HG02981 (cell line): ENCODE measurements at regions not wholly inside any gene's neighbourhood (a gene's known extent, or its start where the extent isn't known, plus 50 kb on each side); places are given as distances from the start of the nearest gene placed in this dataset.
"Not testable (repeated sequence)": the region's sequence is repeated elsewhere in the genome, so short reads cannot be mapped to it uniquely, and the experiment has no call there.

Experiments
- ATAC-seq: cut with Tn5 transposase; IDR thresholded peaks from one replicate; pipeline ENCODE4 v1.9.1; 2021; ENCODE audit warnings: mild to moderate bottlenecking, moderate library complexity; ENCODE audit not compliant: unreplicated experiment

DNA sequence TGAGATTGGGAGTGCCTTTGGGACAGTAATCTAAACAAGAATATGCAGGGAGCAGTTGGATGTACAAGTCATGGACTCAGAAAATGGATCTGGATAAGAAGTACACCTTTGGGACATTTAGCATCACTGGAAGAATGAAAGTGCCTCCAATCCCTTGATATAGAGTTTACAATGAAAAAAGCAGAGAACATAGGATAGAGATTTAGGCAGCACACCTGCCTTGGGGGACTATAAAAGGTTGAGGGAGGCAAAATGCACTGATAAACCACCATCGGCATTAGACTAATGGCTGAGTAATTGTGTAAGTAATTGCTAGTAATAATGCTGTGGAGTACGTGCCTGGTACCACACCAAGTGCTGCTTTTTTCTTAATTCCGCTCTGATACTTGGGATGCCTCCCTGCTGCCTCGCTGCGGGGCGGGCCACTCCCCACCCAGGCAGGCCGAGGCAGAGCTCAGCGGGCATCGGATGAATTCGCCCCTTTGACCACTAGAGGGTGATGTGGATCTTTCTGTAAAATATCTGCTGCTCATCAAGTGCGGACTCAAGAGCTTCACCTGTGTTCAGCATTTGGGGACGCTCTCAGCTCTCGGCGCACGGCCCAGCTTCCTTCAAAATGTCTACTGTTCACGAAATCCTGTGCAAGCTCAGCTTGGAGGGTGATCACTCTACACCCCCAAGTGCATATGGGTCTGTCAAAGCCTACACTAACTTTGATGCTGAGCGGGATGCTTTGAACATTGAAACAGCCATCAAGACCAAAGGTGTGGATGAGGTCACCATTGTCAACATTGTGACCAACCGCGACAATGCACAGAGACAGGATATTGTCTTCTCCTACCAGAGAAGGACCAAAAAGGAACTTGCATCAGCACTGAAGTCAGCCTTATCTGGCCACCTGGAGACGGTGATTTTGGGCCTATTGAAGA is 99.9 kb downstream of the ANKRD18B start:
- no peak for ATAC-seq

GRCh38 chr9:33628318-33628717 is 104.3 kb downstream of the ANKRD18B start:
- ATAC-seq, result not testable (repeated sequence)

- no peak for ATAC-seq
These were observed 104.9 kb downstream of the ANKRD18B start for GRCh38 chr9:33628865-33629410.

DNA sequence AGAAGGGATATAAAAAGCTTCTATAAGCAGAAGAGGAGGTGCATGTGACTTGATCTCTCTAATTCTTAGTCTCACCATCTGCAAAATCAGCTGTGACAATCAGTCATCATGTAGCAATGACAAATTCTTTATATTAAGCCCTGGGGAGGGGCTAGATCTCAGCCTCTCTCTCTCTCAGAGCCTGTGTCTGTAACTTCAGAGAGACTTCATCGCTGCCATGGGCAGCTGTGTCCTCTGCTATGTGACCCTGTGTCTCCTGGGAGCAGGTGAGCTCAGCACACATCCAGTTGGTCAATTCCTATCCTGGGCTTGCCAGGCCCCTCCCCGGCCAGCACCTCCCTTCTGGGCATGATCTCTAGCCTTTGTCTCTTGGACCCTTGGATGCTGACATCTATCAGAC is 109.6 kb downstream of the ANKRD18B start:
- no peak for ATAC-seq

DNA sequence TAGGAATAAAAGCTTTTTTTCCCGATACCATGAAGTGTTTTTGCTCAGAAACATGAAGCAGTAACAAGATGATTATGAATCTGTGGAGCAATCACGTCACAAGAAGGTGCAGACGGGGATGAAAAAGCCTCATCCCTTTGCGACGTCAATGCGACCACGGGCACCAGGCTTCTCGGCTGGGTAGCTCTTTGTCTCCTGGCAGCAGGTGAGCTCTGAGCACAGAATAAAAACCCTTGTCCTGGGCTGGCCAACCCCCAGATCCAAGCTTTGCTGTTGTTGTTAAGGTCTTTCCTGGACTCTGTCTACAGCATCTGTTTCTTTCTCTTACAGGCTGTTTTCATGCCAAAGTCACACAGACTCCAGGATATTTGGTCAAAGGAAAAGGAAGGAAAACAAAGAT is 113.8 kb downstream of the ANKRD18B start:
- no peak for ATAC-seq

DNA sequence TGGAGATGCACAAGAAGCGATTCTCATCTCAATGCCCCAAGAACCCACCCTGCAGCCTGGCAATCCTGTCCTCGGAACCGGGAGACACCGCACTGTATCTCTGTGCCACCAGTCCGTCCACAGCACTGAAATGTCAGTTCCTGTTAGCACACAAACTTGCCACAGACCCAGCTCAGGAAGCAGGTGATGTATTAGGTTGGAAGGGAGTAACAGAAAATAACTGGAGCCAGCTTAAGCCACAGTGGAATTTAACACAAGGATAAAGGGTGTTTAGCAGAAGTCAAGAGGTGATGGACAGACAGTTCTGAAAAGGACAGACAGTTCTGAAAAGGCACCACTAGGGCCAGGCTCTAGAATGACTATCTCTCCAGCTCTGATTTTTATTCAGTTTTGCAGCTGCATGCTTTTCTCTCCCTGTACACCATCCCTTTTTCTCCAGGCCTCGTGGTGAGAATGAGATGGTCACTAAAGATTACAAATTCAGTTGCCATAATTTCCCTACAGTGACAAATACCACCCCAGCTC is 114.4 kb downstream of the ANKRD18B start:
- ATAC-seq, result no peak

GRCh38 chr9:33645706-33646105 is 121.7 kb downstream of the ANKRD18B start:
- ATAC-seq, result no peak

- ATAC-seq, result no peak
These were observed 125.4 kb downstream of the ANKRD18B start for GRCh38 chr9:33649463-33649862.

DNA sequence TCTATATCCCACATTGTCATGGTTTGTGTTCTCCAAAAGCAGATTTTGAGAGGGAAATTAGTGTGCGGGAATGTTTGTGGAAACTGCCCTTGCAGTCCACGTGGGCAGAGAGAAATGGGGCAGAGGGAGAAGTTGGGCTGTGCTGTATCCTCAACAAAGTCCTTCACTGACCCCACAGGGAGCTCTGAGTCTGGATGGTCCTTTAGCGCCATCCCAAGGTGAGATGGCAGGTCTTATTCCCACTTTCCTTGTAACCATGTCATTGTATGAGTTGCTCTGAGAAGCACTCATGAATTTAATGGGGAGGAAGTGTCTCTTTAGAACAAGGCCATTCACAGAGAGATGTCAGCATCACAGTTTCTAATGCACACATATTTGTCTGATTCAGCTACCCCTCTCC is 127.1 kb downstream of the ANKRD18B start:
- ATAC-seq, result no peak

DNA sequence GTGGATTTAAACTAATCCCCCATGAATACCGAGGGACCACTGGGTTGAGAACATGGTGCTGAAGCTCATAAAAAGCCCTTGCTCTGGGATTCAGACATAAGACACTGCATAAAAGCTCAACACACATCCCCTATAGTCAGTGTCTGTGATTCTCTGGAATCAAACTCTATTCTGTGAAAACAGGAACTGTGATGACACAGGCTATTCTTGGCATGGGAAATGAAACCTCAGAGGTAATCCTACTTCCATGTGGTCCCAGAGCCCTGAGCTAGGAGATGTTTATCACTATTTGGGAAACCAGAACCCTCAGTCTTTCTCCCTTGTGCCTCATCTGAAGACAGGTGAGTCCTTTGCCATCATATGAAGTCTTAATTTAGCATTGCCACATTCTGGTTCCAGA is 135.4 kb upstream of the PRSS3 start:
- ATAC-seq, result no peak

- no peak for ATAC-seq
These were observed 134.6 kb upstream of the PRSS3 start for GRCh38 chr9:33660772-33661171.

DNA sequence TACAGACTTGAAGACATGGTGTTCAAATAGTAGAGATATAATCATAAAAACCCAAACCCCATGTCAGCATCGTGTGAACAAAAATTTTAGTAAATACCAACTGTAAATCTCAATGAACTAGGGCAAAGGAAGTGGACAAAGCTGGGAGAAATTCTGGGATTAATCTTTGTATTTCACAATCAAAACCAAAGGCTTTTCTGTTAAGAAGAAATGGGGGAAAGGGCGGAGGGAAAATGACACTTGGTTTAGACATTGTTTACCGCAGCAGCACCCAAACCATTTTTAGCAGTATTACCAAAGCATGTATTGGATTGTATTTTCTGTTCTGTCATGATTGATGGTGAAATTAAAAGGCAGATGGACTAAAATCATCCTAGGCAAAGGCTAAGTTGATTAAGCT is 134.2 kb upstream of the PRSS3 start:
- ATAC-seq, result no peak

- no peak for ATAC-seq
These were observed 132.5 kb upstream of the PRSS3 start for GRCh38 chr9:33662871-33663270.

DNA sequence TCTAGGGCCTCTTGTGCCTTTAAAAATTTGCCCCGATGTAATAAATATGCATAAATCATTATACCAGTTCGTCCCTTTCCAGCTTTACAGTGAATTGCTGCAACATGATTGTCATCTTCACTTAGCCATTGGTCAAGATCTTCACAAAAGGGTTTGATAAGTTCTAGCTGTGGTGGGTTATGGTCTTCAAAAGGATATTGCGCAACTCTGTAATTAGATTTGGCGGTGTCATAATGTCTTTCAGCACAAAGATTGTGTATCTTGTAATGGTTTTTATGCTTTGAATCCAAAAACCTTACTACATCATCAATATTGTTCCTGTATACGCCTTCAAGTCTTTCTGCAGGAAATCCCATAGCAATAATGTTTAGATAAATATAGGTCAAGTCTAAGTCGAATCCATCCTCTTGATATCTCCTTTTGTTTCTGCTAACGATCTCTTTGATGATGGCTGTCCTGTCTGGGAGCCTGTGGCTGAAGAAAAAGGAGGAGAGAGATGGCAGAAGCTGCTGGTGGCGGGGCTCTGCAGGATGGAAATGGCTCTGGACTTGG is 119.1 kb upstream of the PRSS3 start:
- ATAC-seq, result not testable (repeated sequence)

DNA sequence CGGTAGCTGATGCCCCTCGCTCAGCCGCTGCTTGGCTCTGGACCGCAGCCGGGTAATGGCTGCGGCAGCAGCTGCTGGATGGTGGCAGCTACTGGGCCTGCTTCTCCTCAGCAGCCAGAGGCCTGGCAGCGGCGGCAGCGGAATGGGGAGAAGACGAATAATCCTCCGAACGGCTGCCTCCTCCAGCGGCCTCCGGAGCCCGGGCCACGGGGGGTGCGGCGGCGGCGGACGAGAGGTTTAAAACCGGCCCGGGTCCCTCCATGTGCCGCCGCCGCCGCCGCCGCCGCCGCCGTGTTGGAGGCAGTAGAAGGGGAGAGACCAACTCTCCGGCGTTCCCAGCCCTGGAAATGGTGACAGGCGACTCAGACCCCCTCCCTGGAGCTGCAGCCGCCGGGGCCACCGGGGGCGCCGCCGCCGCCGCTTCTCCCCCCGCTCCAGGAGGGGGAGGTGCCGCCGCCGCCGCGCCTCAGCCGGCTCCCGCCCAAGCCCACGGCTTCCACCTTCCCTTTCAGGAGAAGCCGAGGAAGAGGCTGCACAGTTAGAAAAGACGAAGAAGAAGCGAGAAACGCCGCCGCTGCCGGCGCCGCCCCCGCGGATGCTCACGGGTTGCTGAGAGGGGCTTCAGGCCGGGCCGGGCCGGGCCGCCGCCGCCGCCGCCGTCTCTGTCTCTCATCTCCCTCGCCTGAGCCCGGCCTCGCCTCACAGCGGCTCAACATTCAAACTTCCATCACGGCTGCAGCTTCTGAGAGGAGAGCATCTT is 118.4 kb upstream of the PRSS3 start:
- no peak for ATAC-seq

DNA sequence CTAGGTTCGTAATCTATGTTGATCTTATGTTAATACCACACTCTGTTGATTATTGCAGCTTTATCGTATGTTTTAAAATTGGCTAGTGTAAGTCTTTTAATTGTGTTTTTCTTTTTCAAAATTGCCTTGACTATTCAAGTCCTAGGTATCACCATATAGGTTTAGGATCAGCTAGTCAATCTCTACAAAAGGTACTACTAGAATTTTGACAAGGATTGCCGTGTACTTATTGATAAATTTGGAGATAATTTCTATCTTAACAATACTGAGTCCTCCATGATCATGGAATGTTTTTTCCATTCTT is 117.9 kb upstream of the PRSS3 start:
- no peak for ATAC-seq

DNA sequence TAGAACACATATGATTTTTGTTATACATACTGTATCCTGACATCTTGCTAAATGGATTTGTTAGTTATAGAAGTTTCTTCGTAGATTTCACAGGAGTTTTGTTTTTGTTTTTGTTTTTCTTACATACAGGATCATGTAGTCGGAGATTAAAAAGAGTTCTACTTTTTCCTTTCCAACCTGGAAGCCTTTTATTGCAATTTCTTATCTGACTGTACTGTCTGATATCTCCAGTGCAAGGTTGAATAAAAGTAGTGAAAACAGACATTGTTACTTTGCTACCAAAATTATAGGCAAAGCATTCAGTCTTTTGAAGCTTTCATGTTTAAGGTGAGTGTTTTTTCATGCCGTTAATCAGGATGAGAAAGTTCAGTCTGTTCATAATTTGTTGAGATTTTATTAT is 117.4 kb upstream of the PRSS3 start:
- ATAC-seq, result no peak

DNA sequence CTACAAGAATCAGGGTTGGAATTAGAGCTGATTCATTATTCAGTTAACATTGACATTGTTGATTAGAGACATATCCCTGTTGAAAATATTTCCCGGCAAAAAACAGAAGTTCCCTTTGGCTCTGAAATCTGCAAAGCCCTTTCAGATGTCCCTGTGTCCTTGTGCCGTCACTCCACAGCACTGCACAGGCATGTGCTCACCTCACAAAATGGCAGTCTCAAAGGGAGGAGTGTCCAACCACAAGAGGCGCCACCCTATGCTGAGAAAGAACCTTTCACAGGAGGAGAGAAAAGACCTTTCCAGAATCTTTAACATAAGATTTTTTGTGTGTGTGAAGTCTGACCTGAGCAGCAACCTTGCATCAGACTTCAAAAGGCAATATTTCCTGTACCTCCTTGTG is 112.8 kb upstream of the PRSS3 start:
- ATAC-seq, result no peak

DNA sequence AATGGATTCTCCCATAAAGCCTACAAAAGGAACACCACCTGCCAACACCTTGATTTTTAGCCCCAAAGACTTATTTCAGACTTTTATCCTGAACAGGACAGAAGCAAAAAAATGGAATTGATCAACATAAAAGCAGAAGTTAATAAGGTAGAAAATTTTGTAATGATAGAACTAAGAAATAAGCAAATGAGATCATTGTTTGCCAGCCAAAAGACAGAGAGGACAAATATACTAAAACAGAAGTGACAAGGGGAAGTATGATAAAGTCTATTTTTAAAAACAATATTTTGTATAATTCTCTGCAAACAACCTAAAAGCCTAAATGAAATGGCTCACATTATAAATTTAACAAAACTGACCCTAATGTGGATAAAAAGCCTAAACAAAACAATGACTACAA is 110.5 kb upstream of the PRSS3 start:
- no peak for ATAC-seq

- ATAC-seq, result no peak
These were observed 108.4 kb upstream of the PRSS3 start for GRCh38 chr9:33686942-33687341.

GRCh38 chr9:33687779-33688178 is 107.6 kb upstream of the PRSS3 start:
- ATAC-seq, result no peak
